Adrenal gland (tissue), 5 donors: ENCODE measurements at regions not wholly inside any gene's neighbourhood (a gene's known extent, or its start where the extent isn't known, plus 50 kb on each side); places are given as distances from the start of the nearest gene placed in this dataset.

Experiments
- POLR2A ChIP-seq, 2 donors: fragments of 450-650 bp; IDR thresholded peaks; one replicate each; pipeline ENCODE4 v1.6.1; 2017; ENCODE audit warnings: antibody characterized with exemption in 2 of 2, mild to moderate bottlenecking in 2 of 2, moderate library complexity in 1 of 2
- TF ChIP-seq, protein P1 (sequence below), 6 experiments: fragments of 450-650 bp in 4 of 6; fragments of 200-600 bp in 2 of 6; sonication (generic) in 1 of 6; IDR thresholded peaks; 1 replicate in 5 of 6; 2 replicates in 1 of 6; pipeline versions ENCODE4 v1.5.1 to v1.8.0; 2016 to 2021; ENCODE audit warnings: antibody characterized with exemption in 6 of 6, mild to moderate bottlenecking in 2 of 6, moderate library complexity in 1 of 6
- donor health status: DM: no; HTN: no; CAD: no.

DNA sequence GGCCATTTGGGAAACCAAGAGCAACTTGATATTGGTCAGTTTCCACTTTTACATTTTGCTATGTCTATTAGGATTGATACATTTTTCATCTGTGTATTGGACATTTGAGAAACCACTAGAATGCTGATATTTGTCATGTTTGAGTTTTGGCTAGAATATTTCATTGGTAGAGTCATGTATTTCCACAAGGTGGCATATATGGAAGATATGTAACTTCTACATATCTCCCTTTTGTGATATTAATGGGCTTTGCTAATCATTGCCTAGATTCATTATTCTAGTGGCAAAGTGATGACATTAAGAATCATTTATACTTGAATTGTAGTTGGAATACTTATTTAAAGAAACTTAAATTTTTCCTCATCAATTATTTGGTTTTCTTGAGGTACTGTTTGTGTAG, 692.9 kb upstream of the EDIL3 start:
- TF ChIP-seq, protein P1, sequence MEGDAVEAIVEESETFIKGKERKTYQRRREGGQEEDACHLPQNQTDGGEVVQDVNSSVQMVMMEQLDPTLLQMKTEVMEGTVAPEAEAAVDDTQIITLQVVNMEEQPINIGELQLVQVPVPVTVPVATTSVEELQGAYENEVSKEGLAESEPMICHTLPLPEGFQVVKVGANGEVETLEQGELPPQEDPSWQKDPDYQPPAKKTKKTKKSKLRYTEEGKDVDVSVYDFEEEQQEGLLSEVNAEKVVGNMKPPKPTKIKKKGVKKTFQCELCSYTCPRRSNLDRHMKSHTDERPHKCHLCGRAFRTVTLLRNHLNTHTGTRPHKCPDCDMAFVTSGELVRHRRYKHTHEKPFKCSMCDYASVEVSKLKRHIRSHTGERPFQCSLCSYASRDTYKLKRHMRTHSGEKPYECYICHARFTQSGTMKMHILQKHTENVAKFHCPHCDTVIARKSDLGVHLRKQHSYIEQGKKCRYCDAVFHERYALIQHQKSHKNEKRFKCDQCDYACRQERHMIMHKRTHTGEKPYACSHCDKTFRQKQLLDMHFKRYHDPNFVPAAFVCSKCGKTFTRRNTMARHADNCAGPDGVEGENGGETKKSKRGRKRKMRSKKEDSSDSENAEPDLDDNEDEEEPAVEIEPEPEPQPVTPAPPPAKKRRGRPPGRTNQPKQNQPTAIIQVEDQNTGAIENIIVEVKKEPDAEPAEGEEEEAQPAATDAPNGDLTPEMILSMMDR (IDR thresholded peaks at IDR 0.05) = no peak
- no peak for TF ChIP-seq POLR2A (IDR thresholded peaks at IDR 0.05)
